ENCODE measurements at regions not wholly inside any gene's neighbourhood (a gene's known extent, or its start where the extent isn't known, plus 50 kb on each side); places are given as distances from the start of the nearest gene placed in this dataset.

GRCh38 chr5:38681966-38682365, 125.5 kb upstream of the LIFR start:
- no peak for TF ChIP-seq POLR2A (IDR thresholded peaks at IDR 0.05)
- TF ChIP-seq, protein P1, sequence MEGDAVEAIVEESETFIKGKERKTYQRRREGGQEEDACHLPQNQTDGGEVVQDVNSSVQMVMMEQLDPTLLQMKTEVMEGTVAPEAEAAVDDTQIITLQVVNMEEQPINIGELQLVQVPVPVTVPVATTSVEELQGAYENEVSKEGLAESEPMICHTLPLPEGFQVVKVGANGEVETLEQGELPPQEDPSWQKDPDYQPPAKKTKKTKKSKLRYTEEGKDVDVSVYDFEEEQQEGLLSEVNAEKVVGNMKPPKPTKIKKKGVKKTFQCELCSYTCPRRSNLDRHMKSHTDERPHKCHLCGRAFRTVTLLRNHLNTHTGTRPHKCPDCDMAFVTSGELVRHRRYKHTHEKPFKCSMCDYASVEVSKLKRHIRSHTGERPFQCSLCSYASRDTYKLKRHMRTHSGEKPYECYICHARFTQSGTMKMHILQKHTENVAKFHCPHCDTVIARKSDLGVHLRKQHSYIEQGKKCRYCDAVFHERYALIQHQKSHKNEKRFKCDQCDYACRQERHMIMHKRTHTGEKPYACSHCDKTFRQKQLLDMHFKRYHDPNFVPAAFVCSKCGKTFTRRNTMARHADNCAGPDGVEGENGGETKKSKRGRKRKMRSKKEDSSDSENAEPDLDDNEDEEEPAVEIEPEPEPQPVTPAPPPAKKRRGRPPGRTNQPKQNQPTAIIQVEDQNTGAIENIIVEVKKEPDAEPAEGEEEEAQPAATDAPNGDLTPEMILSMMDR (IDR thresholded peaks at IDR 0.05), result no peak

Data from right lobe of liver (tissue), 4 donors.